NCI-H2107 treated with DMSO at 0.1 percent for 48 hours (cell line): ENCODE measurements at regions not wholly inside any gene's neighbourhood (a gene's known extent, or its start where the extent isn't known, plus 50 kb on each side); places are given as distances from the start of the nearest gene placed in this dataset.
A peak's percentile ranks its signal among the peaks of the same experiment; 100 is the strongest.
"Not testable (repeated sequence)": the region's sequence is repeated elsewhere in the genome, so short reads cannot be mapped to it uniquely, and the experiment has no call there.

ENCODE experiments used
- DNase-seq: peaks from one replicate; lab custom pipeline; 2025; ENCODE audit not compliant: unreplicated experiment; lab: John Stamatoyannopoulos, UW

GRCh38 chr1:95659588-95659987 lies 425.6 kb downstream of the RWDD3 start:
- DNase-seq: no peak

- no peak for DNase-seq
Observed at GRCh38 chr1:95660736-95661135, 426.7 kb downstream of the RWDD3 start.

- not testable (repeated sequence) for DNase-seq
Observed at GRCh38 chr1:95663530-95663929, 429.5 kb downstream of the RWDD3 start.

GRCh38 chr1:95668165-95668564 lies 434.2 kb downstream of the RWDD3 start:
- DNase-seq: no peak

GRCh38 chr1:95669638-95670037 lies 435.6 kb downstream of the RWDD3 start:
- not testable (repeated sequence) for DNase-seq

- DNase-seq: no peak
Observed at GRCh38 chr1:95671098-95671497, 437.1 kb downstream of the RWDD3 start.

GRCh38 chr1:95679262-95679661 lies 445.3 kb downstream of the RWDD3 start:
- DNase-seq: no peak

GRCh38 chr1:95685081-95685480 lies 451.1 kb downstream of the RWDD3 start:
- DNase-seq: peak; percentile 54

GRCh38 chr1:95686217-95686616 lies 452.2 kb downstream of the RWDD3 start:
- no peak for DNase-seq

GRCh38 chr1:95699149-95699953 lies 465.3 kb downstream of the RWDD3 start:
- DNase-seq: no peak

- DNase-seq: no peak
Observed at GRCh38 chr1:95701450-95702173, 467.6 kb downstream of the RWDD3 start.

GRCh38 chr1:95703046-95703445 lies 469.0 kb downstream of the RWDD3 start:
- no peak for DNase-seq

GRCh38 chr1:95716097-95716496 lies 482.1 kb downstream of the RWDD3 start:
- no peak for DNase-seq

GRCh38 chr1:95716550-95716949 lies 482.5 kb downstream of the RWDD3 start:
- DNase-seq: no peak

- DNase-seq: no peak
Observed at GRCh38 chr1:95723346-95723745, 489.3 kb downstream of the RWDD3 start.

- DNase-seq: no peak
Observed at GRCh38 chr1:95728841-95729240, 494.8 kb downstream of the RWDD3 start.

- no peak for DNase-seq
Observed at GRCh38 chr1:95730986-95731385, 497.0 kb downstream of the RWDD3 start.

GRCh38 chr1:95731466-95731865 lies 497.5 kb downstream of the RWDD3 start:
- no peak for DNase-seq

GRCh38 chr1:95733031-95733430 lies 499.0 kb downstream of the RWDD3 start:
- DNase-seq: no peak

- DNase-seq: no peak
Observed at GRCh38 chr1:95733671-95734070, 499.7 kb downstream of the RWDD3 start.

- DNase-seq: no peak
Observed at GRCh38 chr1:95734560-95734959, 500.6 kb downstream of the RWDD3 start.

GRCh38 chr1:95742591-95743089 lies 508.6 kb downstream of the RWDD3 start:
- DNase-seq: peak; percentile 99
